ENCODE measurements at regions not wholly inside any gene's neighbourhood (a gene's known extent, or its start where the extent isn't known, plus 50 kb on each side); places are given as distances from the start of the nearest gene placed in this dataset.

GRCh38 chr14:83632375-83632774 is 1897.6 kb upstream of the FLRT2 start:
- peaks cover 19% of the 10 kb centered on the region for H3K4me1 Mint-ChIP-seq
- Histone ChIP-seq H4K20me1 (replicated peaks; ENCODE audit: insufficient read depth) (no peaks in the 10 kb centered on the region), H3K4me2 (no peak overlapping the region; the same call in 1 of the 2 replicates), H3K36me3 (ENCODE audit: insufficient read depth) (no peaks in the 10 kb centered on the region), H3F3A (replicated peaks; ENCODE audit: low read depth) (no peaks in the 10 kb centered on the region), H3K9me2 (ENCODE audit: insufficient read depth) (no peaks in the 10 kb centered on the region), H3K4me1 (ENCODE audit: insufficient read depth) (peaks cover 4% of the 10 kb centered on the region; the same call in 1 of the 2 replicates), H3K27me3 (ENCODE audit: insufficient read depth) (no peaks in the 10 kb centered on the region), H3K4me3 (no peak overlapping the region), H3K27ac (ENCODE audit: low read depth) (no peak overlapping the region), H2AFZ (no peak overlapping the region), H3K79me2 (replicated peaks; ENCODE audit: insufficient read depth) (no peaks in the 10 kb centered on the region)
- peaks cover 8% of the 10 kb centered on the region for H3K36me3 Mint-ChIP-seq (ENCODE audit: low read depth)
- peaks cover 3% of the 10 kb centered on the region for H3K27me3 Mint-ChIP-seq (ENCODE audit: insufficient read depth, low read depth, poor library complexity)
- H3K9me3 Mint-ChIP-seq: peaks cover 10% of the 10 kb centered on the region
- no peak overlapping the region for H3K4me3 Mint-ChIP-seq
- H3K27ac Mint-ChIP-seq: no peak overlapping the region
- ATAC-seq (no peak), DNase-seq (ENCODE audit: low spot score) (no peak)
- TF ChIP-seq ZNF331 (CRISPR knock-in tag; IDR thresholded peaks at IDR 0.05; ENCODE audit: low read depth) (no peak), NANOG (IDR thresholded peaks at IDR 0.05; ENCODE audit: borderline replicate concordance) (no peak), EZH2 (IDR thresholded peaks at IDR 0.05; ENCODE audit: low read depth, unreplicated experiment) (no peak), EZH2phosphoT487 (IDR thresholded peaks at IDR 0.05; ENCODE audit: unreplicated experiment) (no peak), ETS1 (IDR thresholded peaks at IDR 0.05) (no peak), POLR2AphosphoS5 (IDR thresholded peaks at IDR 0.05; ENCODE audit: low read depth) (no peak), JUNB (IDR thresholded peaks at IDR 0.05; ENCODE audit: unreplicated experiment) (no peak), ZNF114 (CRISPR knock-in tag; IDR thresholded peaks at IDR 0.05) (no peak), STAT1 (IDR thresholded peaks at IDR 0.05; ENCODE audit: unreplicated experiment) (no peak), CREB1 (CRISPR knock-in tag; IDR thresholded peaks at IDR 0.05; ENCODE audit: low read depth) (no peak)
- TF ChIP-seq, protein P1, sequence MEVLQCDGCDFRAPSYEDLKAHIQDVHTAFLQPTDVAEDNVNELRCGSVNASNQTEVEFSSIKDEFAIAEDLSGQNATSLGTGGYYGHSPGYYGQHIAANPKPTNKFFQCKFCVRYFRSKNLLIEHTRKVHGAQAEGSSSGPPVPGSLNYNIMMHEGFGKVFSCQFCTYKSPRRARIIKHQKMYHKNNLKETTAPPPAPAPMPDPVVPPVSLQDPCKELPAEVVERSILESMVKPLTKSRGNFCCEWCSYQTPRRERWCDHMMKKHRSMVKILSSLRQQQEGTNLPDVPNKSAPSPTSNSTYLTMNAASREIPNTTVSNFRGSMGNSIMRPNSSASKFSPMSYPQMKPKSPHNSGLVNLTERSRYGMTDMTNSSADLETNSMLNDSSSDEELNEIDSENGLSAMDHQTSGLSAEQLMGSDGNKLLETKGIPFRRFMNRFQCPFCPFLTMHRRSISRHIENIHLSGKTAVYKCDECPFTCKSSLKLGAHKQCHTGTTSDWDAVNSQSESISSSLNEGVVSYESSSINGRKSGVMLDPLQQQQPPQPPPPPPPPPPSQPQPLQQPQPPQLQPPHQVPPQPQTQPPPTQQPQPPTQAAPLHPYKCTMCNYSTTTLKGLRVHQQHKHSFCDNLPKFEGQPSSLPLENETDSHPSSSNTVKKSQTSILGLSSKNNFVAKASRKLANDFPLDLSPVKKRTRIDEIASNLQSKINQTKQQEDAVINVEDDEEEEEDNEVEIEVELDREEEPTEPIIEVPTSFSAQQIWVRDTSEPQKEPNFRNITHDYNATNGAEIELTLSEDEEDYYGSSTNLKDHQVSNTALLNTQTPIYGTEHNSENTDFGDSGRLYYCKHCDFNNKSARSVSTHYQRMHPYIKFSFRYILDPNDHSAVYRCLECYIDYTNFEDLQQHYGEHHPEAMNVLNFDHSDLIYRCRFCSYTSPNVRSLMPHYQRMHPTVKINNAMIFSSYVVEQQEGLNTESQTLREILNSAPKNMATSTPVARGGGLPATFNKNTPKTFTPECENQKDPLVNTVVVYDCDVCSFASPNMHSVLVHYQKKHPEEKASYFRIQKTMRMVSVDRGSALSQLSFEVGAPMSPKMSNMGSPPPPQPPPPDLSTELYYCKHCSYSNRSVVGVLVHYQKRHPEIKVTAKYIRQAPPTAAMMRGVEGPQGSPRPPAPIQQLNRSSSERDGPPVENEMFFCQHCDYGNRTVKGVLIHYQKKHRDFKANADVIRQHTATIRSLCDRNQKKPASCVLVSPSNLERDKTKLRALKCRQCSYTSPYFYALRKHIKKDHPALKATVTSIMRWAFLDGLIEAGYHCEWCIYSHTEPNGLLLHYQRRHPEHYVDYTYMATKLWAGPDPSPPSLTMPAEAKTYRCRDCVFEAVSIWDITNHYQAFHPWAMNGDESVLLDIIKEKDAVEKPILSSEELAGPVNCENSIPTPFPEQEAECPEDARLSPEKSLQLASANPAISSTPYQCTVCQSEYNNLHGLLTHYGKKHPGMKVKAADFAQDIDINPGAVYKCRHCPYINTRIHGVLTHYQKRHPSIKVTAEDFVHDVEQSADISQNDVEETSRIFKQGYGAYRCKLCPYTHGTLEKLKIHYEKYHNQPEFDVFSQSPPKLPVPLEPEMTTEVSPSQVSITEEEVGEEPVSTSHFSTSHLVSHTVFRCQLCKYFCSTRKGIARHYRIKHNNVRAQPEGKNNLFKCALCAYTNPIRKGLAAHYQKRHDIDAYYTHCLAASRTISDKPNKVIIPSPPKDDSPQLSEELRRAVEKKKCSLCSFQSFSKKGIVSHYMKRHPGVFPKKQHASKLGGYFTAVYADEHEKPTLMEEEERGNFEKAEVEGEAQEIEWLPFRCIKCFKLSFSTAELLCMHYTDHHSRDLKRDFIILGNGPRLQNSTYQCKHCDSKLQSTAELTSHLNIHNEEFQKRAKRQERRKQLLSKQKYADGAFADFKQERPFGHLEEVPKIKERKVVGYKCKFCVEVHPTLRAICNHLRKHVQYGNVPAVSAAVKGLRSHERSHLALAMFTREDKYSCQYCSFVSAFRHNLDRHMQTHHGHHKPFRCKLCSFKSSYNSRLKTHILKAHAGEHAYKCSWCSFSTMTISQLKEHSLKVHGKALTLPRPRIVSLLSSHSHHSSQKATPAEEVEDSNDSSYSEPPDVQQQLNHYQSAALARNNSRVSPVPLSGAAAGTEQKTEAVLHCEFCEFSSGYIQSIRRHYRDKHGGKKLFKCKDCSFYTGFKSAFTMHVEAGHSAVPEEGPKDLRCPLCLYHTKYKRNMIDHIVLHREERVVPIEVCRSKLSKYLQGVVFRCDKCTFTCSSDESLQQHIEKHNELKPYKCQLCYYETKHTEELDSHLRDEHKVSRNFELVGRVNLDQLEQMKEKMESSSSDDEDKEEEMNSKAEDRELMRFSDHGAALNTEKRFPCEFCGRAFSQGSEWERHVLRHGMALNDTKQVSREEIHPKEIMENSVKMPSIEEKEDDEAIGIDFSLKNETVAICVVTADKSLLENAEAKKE (CRISPR knock-in tag; IDR thresholded peaks at IDR 0.05): no peak
- TF ChIP-seq, protein P2, sequence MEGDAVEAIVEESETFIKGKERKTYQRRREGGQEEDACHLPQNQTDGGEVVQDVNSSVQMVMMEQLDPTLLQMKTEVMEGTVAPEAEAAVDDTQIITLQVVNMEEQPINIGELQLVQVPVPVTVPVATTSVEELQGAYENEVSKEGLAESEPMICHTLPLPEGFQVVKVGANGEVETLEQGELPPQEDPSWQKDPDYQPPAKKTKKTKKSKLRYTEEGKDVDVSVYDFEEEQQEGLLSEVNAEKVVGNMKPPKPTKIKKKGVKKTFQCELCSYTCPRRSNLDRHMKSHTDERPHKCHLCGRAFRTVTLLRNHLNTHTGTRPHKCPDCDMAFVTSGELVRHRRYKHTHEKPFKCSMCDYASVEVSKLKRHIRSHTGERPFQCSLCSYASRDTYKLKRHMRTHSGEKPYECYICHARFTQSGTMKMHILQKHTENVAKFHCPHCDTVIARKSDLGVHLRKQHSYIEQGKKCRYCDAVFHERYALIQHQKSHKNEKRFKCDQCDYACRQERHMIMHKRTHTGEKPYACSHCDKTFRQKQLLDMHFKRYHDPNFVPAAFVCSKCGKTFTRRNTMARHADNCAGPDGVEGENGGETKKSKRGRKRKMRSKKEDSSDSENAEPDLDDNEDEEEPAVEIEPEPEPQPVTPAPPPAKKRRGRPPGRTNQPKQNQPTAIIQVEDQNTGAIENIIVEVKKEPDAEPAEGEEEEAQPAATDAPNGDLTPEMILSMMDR (conservative IDR thresholded peaks at IDR 0.05; ENCODE audit: low read depth in 2 of 2): no peak
- TF ChIP-seq, protein P3, sequence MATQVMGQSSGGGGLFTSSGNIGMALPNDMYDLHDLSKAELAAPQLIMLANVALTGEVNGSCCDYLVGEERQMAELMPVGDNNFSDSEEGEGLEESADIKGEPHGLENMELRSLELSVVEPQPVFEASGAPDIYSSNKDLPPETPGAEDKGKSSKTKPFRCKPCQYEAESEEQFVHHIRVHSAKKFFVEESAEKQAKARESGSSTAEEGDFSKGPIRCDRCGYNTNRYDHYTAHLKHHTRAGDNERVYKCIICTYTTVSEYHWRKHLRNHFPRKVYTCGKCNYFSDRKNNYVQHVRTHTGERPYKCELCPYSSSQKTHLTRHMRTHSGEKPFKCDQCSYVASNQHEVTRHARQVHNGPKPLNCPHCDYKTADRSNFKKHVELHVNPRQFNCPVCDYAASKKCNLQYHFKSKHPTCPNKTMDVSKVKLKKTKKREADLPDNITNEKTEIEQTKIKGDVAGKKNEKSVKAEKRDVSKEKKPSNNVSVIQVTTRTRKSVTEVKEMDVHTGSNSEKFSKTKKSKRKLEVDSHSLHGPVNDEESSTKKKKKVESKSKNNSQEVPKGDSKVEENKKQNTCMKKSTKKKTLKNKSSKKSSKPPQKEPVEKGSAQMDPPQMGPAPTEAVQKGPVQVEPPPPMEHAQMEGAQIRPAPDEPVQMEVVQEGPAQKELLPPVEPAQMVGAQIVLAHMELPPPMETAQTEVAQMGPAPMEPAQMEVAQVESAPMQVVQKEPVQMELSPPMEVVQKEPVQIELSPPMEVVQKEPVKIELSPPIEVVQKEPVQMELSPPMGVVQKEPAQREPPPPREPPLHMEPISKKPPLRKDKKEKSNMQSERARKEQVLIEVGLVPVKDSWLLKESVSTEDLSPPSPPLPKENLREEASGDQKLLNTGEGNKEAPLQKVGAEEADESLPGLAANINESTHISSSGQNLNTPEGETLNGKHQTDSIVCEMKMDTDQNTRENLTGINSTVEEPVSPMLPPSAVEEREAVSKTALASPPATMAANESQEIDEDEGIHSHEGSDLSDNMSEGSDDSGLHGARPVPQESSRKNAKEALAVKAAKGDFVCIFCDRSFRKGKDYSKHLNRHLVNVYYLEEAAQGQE (IDR thresholded peaks at IDR 0.05; ENCODE audit: unreplicated experiment): no peak

All from GM23338 (cell line).